Naive thymus-derived CD8-positive, alpha-beta T cell (primary cell): ENCODE measurements at regions not wholly inside any gene's neighbourhood (a gene's known extent, or its start where the extent isn't known, plus 50 kb on each side); places are given as distances from the start of the nearest gene placed in this dataset.

ENCODE experiments used
- ATAC-seq, 2 donors: fragments of 150-1000 bp; cut with Tn5 transposase in 1 of 2; sonication (Bioruptor Pico), chemical (Tn5 transposase) in 1 of 2; 1 replicate in 1 of 2; 2 replicates in 1 of 2; pipeline ENCODE4 v1.10.0; 2021; ENCODE audit warnings: mild to moderate bottlenecking in 2 of 2, moderate library complexity in 2 of 2
- POLR2A ChIA-PET: fragments of 350-600 bp; sonication (Branson Sonifier 250); formaldehyde crosslinking; loops from one replicate; lab custom pipeline; 2021; ENCODE audit warnings: antibody characterized with exemption; lab: Charles Lee
- DNase-seq, 10 donors: peaks; one replicate each; pipeline versions ENCODE4 v3.0.0 to v3.0.0-alpha.2; 2020 to 2022
- H3K27ac Mint-ChIP-seq, 10 donors: one replicate each; pipeline ENCODE4 v1.8.0; 2020 to 2022; ENCODE audit warnings: mild to moderate bottlenecking in 10 of 10, mixed read lengths in 10 of 10, moderate library complexity in 4 of 10, inconsistent platforms in 1 of 10
- H3K27me3 Mint-ChIP-seq, 5 donors: one replicate each; pipeline ENCODE4 v1.8.0; 2021 to 2022; ENCODE audit warnings: mixed read lengths in 5 of 5
- H3K36me3 Mint-ChIP-seq, 3 donors: one replicate each; pipeline ENCODE4 v1.8.0; 2020 to 2022; ENCODE audit warnings: mixed read lengths in 3 of 3, mild to moderate bottlenecking in 2 of 3, inconsistent platforms in 1 of 3
- H3K4me1 Mint-ChIP-seq, 4 donors: one replicate each; pipeline ENCODE4 v1.8.0; 2021 to 2022; ENCODE audit warnings: mixed read lengths in 4 of 4
- H3K4me3 Mint-ChIP-seq, 10 donors: one replicate each; pipeline ENCODE4 v1.8.0; 2020 to 2022; ENCODE audit warnings: mild to moderate bottlenecking in 10 of 10, mixed read lengths in 10 of 10, moderate library complexity in 6 of 10, inconsistent platforms in 1 of 10
- H3K9me3 Mint-ChIP-seq, 9 donors: one replicate each; pipeline ENCODE4 v1.8.0; 2020 to 2022; ENCODE audit warnings: mixed read lengths in 9 of 9, mild to moderate bottlenecking in 3 of 9, inconsistent platforms in 1 of 9, moderate library complexity in 1 of 9

DNA sequence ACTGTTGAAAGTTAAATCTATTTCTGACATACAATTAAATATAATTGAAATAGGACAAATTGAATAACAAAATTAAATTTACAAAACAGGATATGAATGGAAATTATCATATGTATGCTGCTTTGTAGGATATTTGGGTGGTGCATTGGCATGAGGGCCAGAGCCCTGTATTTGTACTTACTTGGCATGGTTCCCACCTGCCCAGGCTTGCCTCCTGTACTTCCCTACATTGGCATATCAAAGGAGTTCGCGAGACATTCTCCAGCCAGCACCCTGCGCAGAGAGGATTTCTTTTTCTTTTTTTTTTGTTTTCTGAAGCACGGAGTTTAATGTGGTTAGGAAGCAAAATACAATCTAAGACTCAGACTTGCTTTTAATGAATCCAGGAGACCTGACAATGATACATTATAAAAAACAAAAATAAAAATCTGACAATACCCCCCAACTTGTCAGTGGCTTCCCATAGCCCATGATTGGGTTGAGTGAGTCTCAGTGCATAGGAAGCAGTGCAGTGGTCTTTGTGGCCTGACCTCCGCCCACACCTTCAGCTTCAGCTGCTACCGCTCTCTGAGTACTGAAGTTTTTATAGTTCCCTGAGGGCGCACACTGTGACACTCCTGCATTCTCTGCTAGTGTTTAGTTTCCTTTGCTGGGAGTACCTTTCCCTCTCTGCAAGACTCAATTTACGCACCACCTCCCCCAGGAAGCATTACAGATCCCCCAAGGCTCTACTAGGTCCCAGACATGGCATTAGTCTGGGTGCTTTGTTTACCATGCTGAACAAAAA lies 440.8 kb downstream of the UTRN start:
- Mint-ChIP-seq H3K36me3 (peaks cover 10 to 28% (median 21%) of the 10 kb centered on the region in 3 donors), H3K4me3 (peak overlapping the region; percentile 12 to 81 (median 60)), H3K9me3 (peaks cover 0 to 5% (median 0%) of the 10 kb centered on the region in 9 donors), H3K27ac (peak overlapping the region; percentile 6 to 85 (median 72)), H3K4me1 (peaks cover 24 to 62% (median 46%) of the 10 kb centered on the region in 4 donors), H3K27me3 (no peaks in the 10 kb centered on the region)
- DNase-seq (peak in 7 of 10 donors; percentile 13 to 60 (median 22)), ATAC-seq (peak; percentile 84 to 94)
- POLR2A ChIA-PET = no interaction called here

DNA sequence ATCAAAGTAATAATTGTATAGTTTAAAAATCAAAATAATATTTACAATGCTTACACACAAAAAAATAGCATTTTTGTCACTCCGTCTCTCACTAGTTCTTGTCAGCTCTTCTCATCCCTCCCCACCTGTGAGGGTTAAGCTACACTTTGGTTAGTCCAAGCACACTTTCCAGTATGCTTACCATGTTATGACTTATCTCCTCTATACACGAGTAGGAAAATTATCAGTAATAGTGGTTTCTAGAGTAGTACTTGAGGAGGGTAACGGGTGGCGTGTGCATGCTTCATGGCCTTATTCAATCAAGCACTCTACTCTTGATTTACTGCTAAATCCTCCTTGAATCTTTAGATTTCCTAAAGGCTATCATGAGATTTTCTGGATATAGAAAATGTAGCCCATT lies 443.7 kb downstream of the UTRN start:
- H3K36me3 Mint-ChIP-seq = peaks cover 15 to 36% (median 24%) of the 10 kb centered on the region in 3 donors
- H3K4me1 Mint-ChIP-seq = peaks cover 15 to 44% (median 38%) of the 10 kb centered on the region in 4 donors
- H3K9me3 Mint-ChIP-seq = peaks cover 0 to 3% (median 0%) of the 10 kb centered on the region in 9 donors
- no peaks in the 10 kb centered on the region for H3K27me3 Mint-ChIP-seq
- ATAC-seq (no peak), DNase-seq (no peak)
- no peak overlapping the region for H3K4me3 Mint-ChIP-seq
- H3K27ac Mint-ChIP-seq = peak overlapping the region in 2 of 10 donors; percentile 50 to 67
- POLR2A ChIA-PET = no interaction called here

DNA sequence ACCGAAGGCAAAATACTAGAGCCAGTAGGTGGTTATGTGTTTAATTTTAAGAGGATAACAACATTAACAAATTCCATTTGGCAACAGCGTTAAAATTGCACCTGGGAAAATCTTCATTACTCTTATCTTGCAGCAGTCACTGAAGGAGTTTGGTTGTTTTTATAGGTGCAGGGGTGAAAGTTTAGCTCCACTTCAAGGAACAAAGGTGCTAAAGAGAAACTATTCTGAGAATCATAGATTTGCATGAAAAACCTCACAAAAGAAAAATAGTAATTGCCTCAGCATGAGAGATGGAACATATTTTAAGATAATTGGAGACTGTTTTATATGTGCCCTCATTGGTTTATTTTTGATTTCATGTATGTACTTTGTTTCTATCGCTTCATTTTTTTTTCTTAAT lies 444.4 kb downstream of the UTRN start:
- H3K36me3 Mint-ChIP-seq = peaks cover 18 to 42% (median 31%) of the 10 kb centered on the region in 3 donors
- peaks cover 0 to 2% (median 0%) of the 10 kb centered on the region in 9 donors for H3K9me3 Mint-ChIP-seq
- no peaks in the 10 kb centered on the region for H3K27me3 Mint-ChIP-seq
- peak overlapping the region in 2 of 10 donors; percentile 23 to 30 for H3K4me3 Mint-ChIP-seq
- H3K4me1 Mint-ChIP-seq = peaks cover 17 to 43% (median 37%) of the 10 kb centered on the region in 4 donors
- POLR2A ChIA-PET = no interaction called here
- ATAC-seq = no peak
- no peak for DNase-seq
- H3K27ac Mint-ChIP-seq = peak overlapping the region in 4 of 10 donors; percentile 1 to 24 (median 10)

DNA sequence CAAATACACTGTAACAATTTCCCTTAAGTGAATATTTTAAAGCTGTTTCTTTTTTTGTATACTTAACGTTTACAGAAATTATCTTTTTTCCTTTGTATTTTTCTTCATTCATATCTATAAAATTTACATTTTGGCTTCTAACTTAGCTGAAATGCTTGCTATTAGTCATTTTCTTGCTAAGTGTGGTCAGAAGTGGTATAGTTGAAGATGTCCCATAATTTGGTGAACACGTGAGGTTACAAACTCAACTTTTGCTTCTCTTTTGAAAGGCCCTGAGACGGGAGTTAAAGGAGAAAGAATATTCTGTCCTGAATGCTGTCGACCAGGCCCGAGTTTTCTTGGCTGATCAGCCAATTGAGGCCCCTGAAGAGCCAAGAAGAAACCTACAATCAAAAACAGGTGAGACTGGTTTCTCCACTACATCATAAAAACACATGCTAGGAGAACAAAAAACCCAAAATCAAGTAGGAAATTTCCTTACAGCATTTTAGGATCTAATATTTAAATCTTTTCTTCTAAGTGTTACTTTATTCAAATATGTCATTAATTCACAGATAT lies 445.0 kb downstream of the UTRN start:
- Mint-ChIP-seq H3K4me3 (peak overlapping the region in 1 of 10 donors; percentile 21), H3K4me1 (peaks cover 16 to 37% (median 30%) of the 10 kb centered on the region in 4 donors), H3K36me3 (peaks cover 18 to 47% (median 34%) of the 10 kb centered on the region in 3 donors), H3K9me3 (peaks cover 0 to 1% (median 0%) of the 10 kb centered on the region in 9 donors), H3K27ac (peak overlapping the region in 1 of 10 donors; percentile 9), H3K27me3 (no peaks in the 10 kb centered on the region)
- no peak for ATAC-seq
- POLR2A ChIA-PET = no interaction called here
- DNase-seq = no peak

DNA sequence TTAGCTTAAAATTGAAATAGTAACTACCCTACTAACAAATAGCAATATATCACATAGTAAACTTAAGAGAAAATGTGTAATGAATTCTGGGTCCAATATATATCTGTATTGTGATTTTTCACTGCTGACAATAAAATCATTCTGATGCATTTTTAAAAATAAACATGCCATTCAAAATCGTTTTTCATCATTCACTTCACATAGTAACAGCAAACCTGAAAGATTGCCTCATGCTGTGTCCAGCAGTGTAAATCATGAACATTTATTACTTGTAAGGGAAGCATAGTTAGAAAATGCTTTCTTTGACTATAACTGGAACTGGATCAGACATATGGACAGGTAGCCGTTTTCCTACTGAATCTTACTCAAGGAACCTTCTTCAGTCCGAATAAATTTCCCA lies 446.1 kb downstream of the UTRN start:
- H3K4me1 Mint-ChIP-seq = peaks cover 11 to 26% (median 21%) of the 10 kb centered on the region in 4 donors
- no peak overlapping the region for H3K4me3 Mint-ChIP-seq
- H3K27ac Mint-ChIP-seq = no peak overlapping the region
- no peaks in the 10 kb centered on the region for H3K9me3 Mint-ChIP-seq
- DNase-seq (no peak), ATAC-seq (no peak)
- POLR2A ChIA-PET = no interaction called here
- H3K27me3 Mint-ChIP-seq = no peaks in the 10 kb centered on the region
- peaks cover 17 to 57% (median 42%) of the 10 kb centered on the region in 3 donors for H3K36me3 Mint-ChIP-seq

DNA sequence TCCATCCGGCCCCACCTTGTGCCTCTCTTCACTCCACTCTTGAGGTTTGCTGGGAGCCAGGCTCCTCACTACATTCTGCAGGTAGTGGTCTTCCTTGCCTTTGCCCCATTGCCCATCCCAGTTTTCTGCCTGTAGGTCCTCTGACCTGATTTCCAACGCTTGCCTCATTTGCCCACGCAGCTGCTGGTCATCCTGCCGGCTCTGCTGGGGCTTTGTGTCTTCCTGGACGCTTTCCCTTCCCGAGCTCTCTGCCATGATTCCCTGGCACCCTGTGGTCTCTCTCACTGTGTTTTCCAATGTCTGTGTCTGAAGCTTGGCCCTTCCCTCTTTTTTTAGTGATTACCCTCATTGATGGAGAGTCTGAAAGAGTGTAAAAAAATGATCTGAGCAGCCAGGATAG lies 451.6 kb downstream of the UTRN start:
- DNase-seq = no peak
- H3K4me1 Mint-ChIP-seq = peaks cover 0 to 13% (median 7%) of the 10 kb centered on the region in 4 donors
- peaks cover 26 to 77% (median 60%) of the 10 kb centered on the region in 3 donors for H3K36me3 Mint-ChIP-seq
- peak overlapping the region in 1 of 10 donors; percentile 2 for H3K27ac Mint-ChIP-seq
- H3K9me3 Mint-ChIP-seq = no peaks in the 10 kb centered on the region
- no peaks in the 10 kb centered on the region for H3K27me3 Mint-ChIP-seq
- no peak for ATAC-seq
- POLR2A ChIA-PET = no interaction called here
- no peak overlapping the region for H3K4me3 Mint-ChIP-seq

DNA sequence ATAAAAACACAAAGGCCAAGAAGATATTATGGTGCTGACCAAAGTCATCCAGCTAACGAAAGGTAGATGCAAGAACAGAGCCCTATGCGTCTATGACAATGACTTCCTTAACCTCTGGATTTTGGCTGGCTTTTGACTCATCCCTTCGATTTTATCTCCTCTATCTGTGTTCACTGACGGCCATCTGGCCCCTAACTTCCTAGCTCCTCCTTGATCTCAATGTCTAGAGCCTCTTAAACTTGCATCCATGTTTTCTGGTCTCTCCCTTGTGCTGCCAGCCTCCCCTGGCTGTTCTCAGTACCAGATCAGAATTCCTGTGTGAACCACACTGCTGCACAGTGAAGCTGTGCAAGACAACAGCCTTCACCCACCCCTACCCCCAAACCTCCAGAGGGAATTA lies 452.9 kb downstream of the UTRN start:
- Mint-ChIP-seq H3K27ac (peak overlapping the region in 4 of 10 donors; percentile 25 to 47 (median 30)), H3K9me3 (no peaks in the 10 kb centered on the region), H3K36me3 (peaks cover 22 to 71% (median 55%) of the 10 kb centered on the region in 3 donors), H3K4me1 (peaks cover 0 to 15% (median 7%) of the 10 kb centered on the region in 4 donors), H3K4me3 (no peak overlapping the region), H3K27me3 (no peaks in the 10 kb centered on the region)
- ATAC-seq (no peak), DNase-seq (no peak)
- POLR2A ChIA-PET = no interaction called here

DNA sequence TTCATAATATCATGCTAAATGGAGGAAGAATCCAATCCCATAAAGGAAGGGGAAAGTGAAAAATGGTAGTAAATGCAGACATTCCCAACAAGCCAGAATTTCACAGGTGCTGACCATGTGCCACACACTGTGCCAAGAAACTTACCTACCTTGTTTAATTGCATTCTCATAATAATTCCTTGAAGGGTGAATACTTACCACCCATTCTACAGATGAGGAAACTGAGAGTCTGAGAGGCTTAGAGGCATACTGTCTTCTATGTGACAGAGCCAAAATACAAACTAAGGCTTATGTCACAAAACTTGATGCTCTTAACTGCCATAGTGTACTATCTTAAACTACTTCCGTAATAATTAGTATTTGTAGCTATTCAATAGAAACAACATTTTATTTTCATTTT lies 454.7 kb downstream of the UTRN start:
- POLR2A ChIA-PET = no interaction called here
- ATAC-seq (no peak), DNase-seq (no peak)
- no peak overlapping the region for H3K4me3 Mint-ChIP-seq
- H3K27me3 Mint-ChIP-seq = no peaks in the 10 kb centered on the region
- H3K27ac Mint-ChIP-seq = peak overlapping the region in 1 of 10 donors; percentile 40
- H3K9me3 Mint-ChIP-seq = no peaks in the 10 kb centered on the region
- H3K4me1 Mint-ChIP-seq = peaks cover 0 to 15% (median 7%) of the 10 kb centered on the region in 4 donors
- H3K36me3 Mint-ChIP-seq = peaks cover 12 to 55% (median 40%) of the 10 kb centered on the region in 3 donors

DNA sequence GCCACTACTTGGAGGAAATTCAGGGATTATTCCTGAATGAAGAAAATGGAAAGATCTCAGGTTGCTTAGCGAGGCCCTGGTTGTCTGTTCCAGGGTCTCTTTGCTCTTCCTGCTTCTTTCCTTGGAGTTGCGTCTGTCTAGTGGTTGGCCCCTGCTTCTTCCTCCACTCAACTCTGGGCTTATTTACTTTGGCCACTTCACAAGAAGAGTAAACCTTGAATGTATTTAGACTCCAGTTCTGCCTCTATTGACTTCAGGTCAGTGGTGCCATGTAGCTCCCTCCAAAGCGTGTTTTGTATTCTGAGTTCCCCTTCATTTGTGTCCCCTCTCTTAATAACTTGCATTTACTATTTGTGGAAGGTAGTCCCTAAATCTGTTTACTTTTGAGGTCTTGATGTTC lies 456.5 kb downstream of the UTRN start:
- Mint-ChIP-seq H3K27me3 (no peaks in the 10 kb centered on the region), H3K9me3 (no peaks in the 10 kb centered on the region)

DNA sequence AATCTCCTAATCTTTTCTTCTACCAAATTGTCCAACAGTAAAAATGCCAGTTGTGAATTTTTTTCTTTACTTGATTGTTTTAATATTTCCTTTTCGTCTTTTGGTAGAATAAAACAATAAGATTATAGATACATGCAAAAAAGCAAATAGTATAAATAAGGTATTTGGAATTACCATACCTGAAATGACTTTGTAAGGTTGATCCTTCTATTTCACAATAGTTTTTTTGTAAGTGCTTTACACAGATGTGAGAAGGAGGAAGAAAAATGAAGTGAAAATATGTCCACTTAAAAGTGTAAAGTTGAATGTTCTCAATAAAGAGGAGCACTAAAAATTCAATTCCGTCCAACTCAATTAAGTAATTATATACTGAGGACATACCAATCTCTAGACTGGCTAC lies 457.6 kb downstream of the UTRN start:
- H3K27ac Mint-ChIP-seq = no peak overlapping the region
- POLR2A ChIA-PET = no interaction called here
- H3K4me3 Mint-ChIP-seq = no peak overlapping the region
- peaks cover 2 to 11% (median 5%) of the 10 kb centered on the region in 4 donors for H3K4me1 Mint-ChIP-seq
- peaks cover 4 to 46% (median 24%) of the 10 kb centered on the region in 3 donors for H3K36me3 Mint-ChIP-seq
- no peak for ATAC-seq
- H3K27me3 Mint-ChIP-seq = no peaks in the 10 kb centered on the region
- DNase-seq = no peak
- H3K9me3 Mint-ChIP-seq = no peaks in the 10 kb centered on the region

More for the DNA sequence above, 456.5 kb downstream of the UTRN start:
- Mint-ChIP-seq H3K4me1 (peaks cover 0 to 14% (median 7%) of the 10 kb centered on the region in 4 donors), H3K36me3 (peaks cover 9 to 45% (median 29%) of the 10 kb centered on the region in 3 donors), H3K27ac (peak overlapping the region in 1 of 10 donors; percentile 36), H3K4me3 (no peak overlapping the region)
- DNase-seq (no peak), ATAC-seq (no peak)
- POLR2A ChIA-PET = no interaction called here

DNA sequence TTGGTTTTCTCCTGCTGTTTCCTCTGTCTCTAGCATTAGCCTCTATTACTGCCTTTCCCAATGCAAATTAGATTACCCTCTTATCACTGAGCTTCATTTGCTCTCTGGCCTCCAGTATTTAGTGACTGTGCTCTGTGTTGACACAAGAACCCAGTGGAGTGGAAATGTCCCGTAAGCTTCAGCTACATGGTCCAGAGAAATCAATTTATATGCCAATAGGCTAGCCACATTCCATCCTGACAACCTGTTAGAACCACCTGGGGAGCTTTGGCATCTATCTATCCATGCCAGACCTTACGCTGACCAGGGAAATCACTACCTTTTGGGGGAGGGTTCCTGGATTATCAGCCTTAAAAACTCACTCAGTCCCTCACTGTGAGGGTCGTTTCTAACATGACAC lies 459.6 kb downstream of the UTRN start:
- H3K4me3 Mint-ChIP-seq = no peak overlapping the region

DNA sequence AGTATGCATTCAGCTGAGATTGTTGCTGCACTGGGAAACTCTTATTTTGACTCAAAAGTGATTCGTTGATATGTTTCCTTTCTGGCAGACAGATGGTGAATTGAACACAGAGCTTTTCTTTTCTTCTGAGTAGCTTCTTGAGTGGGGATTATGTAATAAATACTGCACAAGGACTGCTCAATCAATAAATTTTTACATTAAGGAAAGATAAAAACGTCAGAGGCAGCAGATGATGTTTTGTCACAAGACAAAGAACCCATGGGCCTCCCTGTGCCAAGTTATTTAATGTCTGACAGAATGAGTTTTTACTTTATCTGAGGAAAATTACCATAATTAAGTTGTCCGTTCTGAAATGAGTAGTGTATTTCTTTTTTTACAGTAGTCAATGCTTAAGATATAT lies 460.3 kb downstream of the UTRN start:
- no peak for ATAC-seq
- H3K4me3 Mint-ChIP-seq = no peak overlapping the region
- peaks cover 0 to 53% (median 21%) of the 10 kb centered on the region in 3 donors for H3K36me3 Mint-ChIP-seq
- no peak overlapping the region for H3K27ac Mint-ChIP-seq
- DNase-seq = no peak
- no peaks in the 10 kb centered on the region for H3K27me3 Mint-ChIP-seq
- POLR2A ChIA-PET = no interaction called here
- no peaks in the 10 kb centered on the region for H3K9me3 Mint-ChIP-seq
- peaks cover 0 to 11% (median 2%) of the 10 kb centered on the region in 4 donors for H3K4me1 Mint-ChIP-seq

More for the DNA sequence above, 459.6 kb downstream of the UTRN start:
- POLR2A ChIA-PET = no interaction called here
- no peak for DNase-seq
- peaks cover 0 to 11% (median 2%) of the 10 kb centered on the region in 4 donors for H3K4me1 Mint-ChIP-seq
- no peaks in the 10 kb centered on the region for H3K9me3 Mint-ChIP-seq
- H3K36me3 Mint-ChIP-seq = peaks cover 0 to 53% (median 18%) of the 10 kb centered on the region in 3 donors
- no peak for ATAC-seq
- H3K27me3 Mint-ChIP-seq = no peaks in the 10 kb centered on the region
- no peak overlapping the region for H3K27ac Mint-ChIP-seq

DNA sequence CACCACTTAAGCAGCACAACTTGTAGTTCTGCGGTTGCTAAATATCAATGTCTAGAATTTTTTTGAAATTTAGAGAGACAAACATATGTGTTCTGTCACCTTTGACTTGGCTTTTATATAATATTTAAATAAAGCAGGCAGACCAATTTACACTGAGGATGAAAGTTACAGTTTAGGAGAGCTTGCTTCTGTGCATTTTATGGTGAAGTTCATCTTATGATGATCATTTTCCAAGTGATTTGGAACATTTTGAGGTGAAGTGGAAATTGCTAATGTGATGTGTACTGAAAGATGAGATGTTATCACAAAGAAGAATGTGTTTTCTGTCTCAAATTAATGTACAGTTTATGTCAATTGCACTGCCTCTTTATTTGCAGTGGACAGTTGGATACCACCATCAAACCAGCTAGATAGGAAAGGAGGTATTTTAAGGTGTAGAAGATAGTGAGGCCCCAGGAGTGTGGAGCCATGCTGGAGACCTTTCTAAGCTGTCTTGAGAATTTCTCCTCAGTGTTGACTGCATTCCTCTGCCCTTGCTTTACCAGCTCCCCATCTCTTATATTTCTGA lies 461.9 kb downstream of the UTRN start:
- peaks cover 5 to 56% (median 25%) of the 10 kb centered on the region in 3 donors for H3K36me3 Mint-ChIP-seq
- H3K4me3 Mint-ChIP-seq = no peak overlapping the region
- H3K4me1 Mint-ChIP-seq = peaks cover 0 to 6% (median under 1%) of the 10 kb centered on the region in 4 donors
- no peaks in the 10 kb centered on the region for H3K27me3 Mint-ChIP-seq
- POLR2A ChIA-PET = no interaction called here
- ATAC-seq (no peak), DNase-seq (no peak)
- peak overlapping the region in 2 of 10 donors; percentile 6 to 38 for H3K27ac Mint-ChIP-seq
- no peaks in the 10 kb centered on the region for H3K9me3 Mint-ChIP-seq
